PFSK-1 (cell line): ENCODE measurements at regions not wholly inside any gene's neighbourhood (a gene's known extent, or its start where the extent isn't known, plus 50 kb on each side); places are given as distances from the start of the nearest gene placed in this dataset.

ENCODE experiments used
- POLR2AphosphoS5 ChIP-seq: IDR thresholded peaks from 2 replicates; pipeline ENCODE4 v1.6.1; 2012; ENCODE audit warnings: low read depth, mild to moderate bottlenecking, control low read depth, low read length, moderate library complexity
- SIN3A ChIP-seq: IDR thresholded peaks from 2 replicates; pipeline ENCODE4 v1.6.1; 2012; ENCODE audit warnings: mild to moderate bottlenecking, low read length, moderate library complexity, borderline replicate concordance; ENCODE audit not compliant: insufficient read depth
- TAF1 ChIP-seq: IDR thresholded peaks from 2 replicates; pipeline ENCODE4 v1.6.1; 2012; ENCODE audit warnings: low read length, control low read depth, borderline replicate concordance; ENCODE audit not compliant: insufficient read depth

- no peak for TF ChIP-seq POLR2AphosphoS5
- TF ChIP-seq TAF1 = no peak
- TF ChIP-seq SIN3A = no peak
Measured at GRCh38 chr13:87777387-87777786, 106.2 kb downstream of the SLITRK5 start.
